GM23338 (cell line): ENCODE measurements at regions not wholly inside any gene's neighbourhood (a gene's known extent, or its start where the extent isn't known, plus 50 kb on each side); places are given as distances from the start of the nearest gene placed in this dataset.

ENCODE experiments used
- JUNB ChIP-seq: IDR thresholded peaks from one replicate; pipeline ENCODE4 v1.6.1; 2016; ENCODE audit warnings: antibody characterized with exemption; ENCODE audit not compliant: unreplicated experiment
- POLR2AphosphoS5 ChIP-seq: IDR thresholded peaks from 2 replicates; pipeline ENCODE4 v1.6.1; 2016; ENCODE audit warnings: antibody characterized with exemption, low read depth

DNA sequence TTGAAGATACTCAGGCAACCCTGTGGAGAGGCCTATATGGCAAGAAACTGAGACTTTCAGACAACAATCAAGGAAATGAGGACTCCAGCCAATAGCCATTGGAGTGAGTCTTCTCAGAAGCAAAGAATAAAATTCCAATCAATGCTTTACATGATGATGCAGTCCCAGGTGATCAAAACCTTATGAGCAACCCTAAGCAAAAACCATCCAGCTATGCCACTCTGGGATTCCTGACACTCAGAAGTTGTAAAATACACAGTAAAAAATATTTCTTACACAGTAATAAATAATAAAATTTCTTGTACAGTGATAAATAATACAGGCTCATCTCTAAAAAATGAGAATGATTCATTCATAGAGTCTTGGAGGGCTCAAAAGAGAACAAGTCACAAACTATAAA is 150.6 kb downstream of the IL15 start:
- TF ChIP-seq JUNB (no peak), POLR2AphosphoS5 (no peak)
